ENCODE measurements at regions not wholly inside any gene's neighbourhood (a gene's known extent, or its start where the extent isn't known, plus 50 kb on each side); places are given as distances from the start of the nearest gene placed in this dataset.

DNA sequence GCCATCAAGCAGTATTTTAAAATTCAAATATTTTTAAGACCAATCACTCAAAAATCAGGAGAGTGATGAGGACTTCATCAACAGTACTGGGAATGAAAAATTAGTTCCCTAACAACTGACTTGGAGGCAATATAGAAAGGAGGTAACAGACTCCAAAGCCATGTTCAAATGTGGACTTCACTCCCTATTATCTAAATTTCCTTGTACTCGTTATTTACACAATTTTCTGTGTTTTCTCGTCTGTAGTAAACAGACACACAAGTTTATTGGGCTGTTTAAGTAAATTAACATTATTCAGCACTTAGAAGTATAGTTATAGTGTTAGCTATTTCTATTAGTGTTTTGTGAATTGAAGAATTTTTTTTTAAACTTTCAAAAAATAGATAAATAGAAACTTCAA lies 159.5 kb upstream of the FTMT start:
- CTCF ChIA-PET: no interaction called here
- no peak overlapping the region for H2AFZ ChIP-seq
- no peaks in the 10 kb centered on the region for H4K20me1 ChIP-seq (ENCODE audit: insufficient read depth)
- H3K9me2 ChIP-seq (ENCODE audit: insufficient read depth): no peaks in the 10 kb centered on the region
- no peaks in the 10 kb centered on the region for H3K79me2 ChIP-seq (ENCODE audit: low read depth)
- H3K4me2 ChIP-seq: no peak overlapping the region
- intact Hi-C loops (cut with micrococcal nuclease; ENCODE audit: unreplicated experiment): no loop called here
- POLR2A ChIA-PET (ENCODE audit: unreplicated experiment): no interaction called here
- peaks cover 4% of the 10 kb centered on the region for H3K9me3 ChIP-seq (ENCODE audit: insufficient read depth, low read depth)
- no peak overlapping the region for H3K4me3 ChIP-seq
- no peak for TF ChIP-seq EZH2 (IDR thresholded peaks at IDR 0.05; ENCODE audit: low read depth)
- TF ChIP-seq, protein P1, sequence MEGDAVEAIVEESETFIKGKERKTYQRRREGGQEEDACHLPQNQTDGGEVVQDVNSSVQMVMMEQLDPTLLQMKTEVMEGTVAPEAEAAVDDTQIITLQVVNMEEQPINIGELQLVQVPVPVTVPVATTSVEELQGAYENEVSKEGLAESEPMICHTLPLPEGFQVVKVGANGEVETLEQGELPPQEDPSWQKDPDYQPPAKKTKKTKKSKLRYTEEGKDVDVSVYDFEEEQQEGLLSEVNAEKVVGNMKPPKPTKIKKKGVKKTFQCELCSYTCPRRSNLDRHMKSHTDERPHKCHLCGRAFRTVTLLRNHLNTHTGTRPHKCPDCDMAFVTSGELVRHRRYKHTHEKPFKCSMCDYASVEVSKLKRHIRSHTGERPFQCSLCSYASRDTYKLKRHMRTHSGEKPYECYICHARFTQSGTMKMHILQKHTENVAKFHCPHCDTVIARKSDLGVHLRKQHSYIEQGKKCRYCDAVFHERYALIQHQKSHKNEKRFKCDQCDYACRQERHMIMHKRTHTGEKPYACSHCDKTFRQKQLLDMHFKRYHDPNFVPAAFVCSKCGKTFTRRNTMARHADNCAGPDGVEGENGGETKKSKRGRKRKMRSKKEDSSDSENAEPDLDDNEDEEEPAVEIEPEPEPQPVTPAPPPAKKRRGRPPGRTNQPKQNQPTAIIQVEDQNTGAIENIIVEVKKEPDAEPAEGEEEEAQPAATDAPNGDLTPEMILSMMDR (conservative IDR thresholded peaks at IDR 0.05): no peak
- no peak overlapping the region for H3K27ac ChIP-seq
- H3K27me3 ChIP-seq (ENCODE audit: insufficient read depth, low read depth): no peaks in the 10 kb centered on the region
- BruUV-seq (replicated peaks): no TSS peak
- DNase-seq: no peak
- H3K4me1 ChIP-seq (replicated peaks; ENCODE audit: insufficient read depth): peaks cover 12% of the 10 kb centered on the region; the same call in 1 of the 2 replicates
- peaks cover 10% of the 10 kb centered on the region; the same call in 1 of the 2 replicates for H3F3A ChIP-seq (ENCODE audit: insufficient read depth, low read depth)
- no peaks in the 10 kb centered on the region for H3K36me3 ChIP-seq (ENCODE audit: low read depth)

DNA sequence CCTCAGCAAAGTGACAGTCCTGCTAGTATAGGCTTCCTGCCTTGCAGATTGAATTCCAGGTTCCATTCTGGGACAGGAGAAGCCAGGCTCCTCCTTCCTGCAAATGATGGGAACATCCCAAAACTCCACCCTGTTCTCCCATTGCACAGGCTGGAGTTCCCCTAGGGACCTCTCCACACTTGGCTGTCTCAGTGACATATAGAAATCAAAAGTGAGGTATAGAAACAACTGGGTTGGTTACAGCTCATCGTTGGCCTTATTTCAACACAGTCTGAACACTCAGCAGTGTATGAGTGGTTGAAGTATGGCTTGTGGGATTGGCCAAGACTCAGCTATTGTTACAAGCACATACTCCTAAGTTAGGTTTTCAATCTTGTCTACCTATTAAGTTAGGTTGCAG lies 157.8 kb upstream of the FTMT start:
- Histone ChIP-seq H3K27ac (no peak overlapping the region), H3K9me2 (ENCODE audit: insufficient read depth) (no peaks in the 10 kb centered on the region), H3K9me3 (ENCODE audit: insufficient read depth, low read depth) (peaks cover 4% of the 10 kb centered on the region), H3K4me1 (replicated peaks; ENCODE audit: insufficient read depth) (peaks cover 12% of the 10 kb centered on the region; the same call in 1 of the 2 replicates), H3K79me2 (ENCODE audit: low read depth) (no peaks in the 10 kb centered on the region), H3K4me2 (no peak overlapping the region), H3F3A (ENCODE audit: insufficient read depth, low read depth) (peaks cover 10% of the 10 kb centered on the region; the same call in 1 of the 2 replicates), H4K20me1 (ENCODE audit: insufficient read depth) (no peaks in the 10 kb centered on the region), H3K4me3 (no peak overlapping the region), H3K36me3 (ENCODE audit: low read depth) (no peaks in the 10 kb centered on the region), H3K27me3 (ENCODE audit: insufficient read depth, low read depth) (no peaks in the 10 kb centered on the region), H2AFZ (peak overlapping the region; percentile 34; the same call in 1 of the 2 replicates)
- no peak for TF ChIP-seq EZH2 (IDR thresholded peaks at IDR 0.05; ENCODE audit: low read depth)
- TF ChIP-seq, protein P1 (conservative IDR thresholded peaks at IDR 0.05): no peak
- ChIA-PET POLR2A (ENCODE audit: unreplicated experiment) (no interaction called here), CTCF (no interaction called here)
- DNase-seq: no peak
- intact Hi-C loops (cut with micrococcal nuclease; ENCODE audit: unreplicated experiment): no loop called here
- no TSS peak for BruUV-seq (replicated peaks)

DNA sequence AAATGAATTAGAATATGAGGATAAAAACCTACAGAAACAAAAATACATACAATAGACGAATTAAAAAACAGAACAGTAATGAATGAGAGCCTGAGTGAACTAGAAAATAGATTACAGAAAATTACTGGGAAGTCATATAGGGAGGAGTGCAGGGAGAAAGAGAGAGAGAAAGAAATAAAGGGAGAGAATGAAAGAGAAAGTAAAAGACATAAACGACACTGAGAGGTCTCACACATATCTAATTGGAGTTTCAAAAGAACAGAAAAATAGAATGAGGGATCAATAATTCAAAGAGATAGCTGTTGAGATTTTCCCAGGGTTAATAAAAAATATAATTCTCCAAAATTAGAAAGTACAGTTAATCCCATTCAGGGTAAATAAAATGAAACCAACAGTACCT lies 156.4 kb upstream of the FTMT start:
- H3F3A ChIP-seq (ENCODE audit: insufficient read depth, low read depth): peaks cover 10% of the 10 kb centered on the region; the same call in 1 of the 2 replicates
- H3K4me2 ChIP-seq: peak overlapping the region; percentile 46
- POLR2A ChIA-PET (ENCODE audit: unreplicated experiment): no interaction called here
- H2AFZ ChIP-seq: no peak overlapping the region
- peaks cover 12% of the 10 kb centered on the region; the same call in 1 of the 2 replicates for H3K4me1 ChIP-seq (replicated peaks; ENCODE audit: insufficient read depth)
- no peaks in the 10 kb centered on the region for H4K20me1 ChIP-seq (ENCODE audit: insufficient read depth)
- H3K36me3 ChIP-seq (ENCODE audit: low read depth): no peaks in the 10 kb centered on the region
- TF ChIP-seq, protein P1 (conservative IDR thresholded peaks at IDR 0.05): no peak
- no peak for TF ChIP-seq EZH2 (IDR thresholded peaks at IDR 0.05; ENCODE audit: low read depth)
- peak overlapping the region; percentile 16; the same call in 1 of the 2 replicates for H3K4me3 ChIP-seq
- H3K27me3 ChIP-seq (ENCODE audit: insufficient read depth, low read depth): no peaks in the 10 kb centered on the region
- BruUV-seq (replicated peaks): no TSS peak
- H3K9me3 ChIP-seq (ENCODE audit: insufficient read depth, low read depth): peaks cover 4% of the 10 kb centered on the region
- no peaks in the 10 kb centered on the region for H3K9me2 ChIP-seq (ENCODE audit: insufficient read depth)
- intact Hi-C loops (cut with micrococcal nuclease; ENCODE audit: unreplicated experiment): no loop called here
- CTCF ChIA-PET: interaction anchor here (0.7 kb wide), 1 partner anchor 31 kb away, joined by 3 read pairs; no protein-coding TSS in a partner anchor
- H3K27ac ChIP-seq: no peak overlapping the region
- DNase-seq: no peak
- H3K79me2 ChIP-seq (ENCODE audit: low read depth): no peaks in the 10 kb centered on the region
